ENCODE measurements at regions not wholly inside any gene's neighbourhood (a gene's known extent, or its start where the extent isn't known, plus 50 kb on each side); places are given as distances from the start of the nearest gene placed in this dataset.

DNA sequence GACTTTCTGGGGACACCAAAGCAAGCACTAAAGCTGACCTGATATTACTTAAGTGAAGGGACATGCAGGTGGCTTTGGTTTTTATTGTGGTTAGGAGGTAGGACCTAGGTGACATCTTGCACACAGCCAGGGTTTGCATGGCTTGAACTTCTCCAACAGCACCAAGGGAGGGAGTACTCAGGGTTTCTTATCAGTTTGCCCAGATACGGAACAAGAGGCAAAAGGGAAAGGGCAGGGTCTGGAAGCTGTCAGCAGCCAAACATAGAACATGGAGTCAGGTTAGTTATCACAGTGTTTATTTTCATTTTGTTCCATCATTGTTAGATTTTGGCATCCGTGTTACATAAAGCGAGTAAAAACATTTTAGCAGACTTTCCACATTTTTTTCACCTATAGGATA is 186.3 kb upstream of the CLEC14A start:
- H3K9ac ChIP-seq (replicated peaks in 1 of 4; ENCODE audit: extremely low read depth in 1 of 4, low read depth in 3 of 4, low read length in 3 of 4): no peak overlapping the region
- no peaks in the 10 kb centered on the region; a peak in 1 of 4 replicates for H3K9me3 ChIP-seq (ENCODE audit: insufficient read depth in 2 of 2, low read depth in 1 of 2, low read length in 1 of 2)
- H3K4me3 ChIP-seq (ENCODE audit: extremely low read depth in 1 of 4, insufficient read depth in 2 of 4, low read depth in 3 of 4, low read length in 4 of 4): no peak overlapping the region
- DNase-seq (ENCODE audit: low read depth in 1 of 2, low spot score in 2 of 2): no peak
- H4K8ac ChIP-seq (ENCODE audit: extremely low read depth, insufficient read depth, low read length): no peak overlapping the region
- no peak overlapping the region for H3K4ac ChIP-seq (replicated peaks; ENCODE audit: insufficient read length, low read depth, low read length)
- TF ChIP-seq CTCF (IDR thresholded peaks at IDR 0.05; ENCODE audit: control extremely low read depth in 1 of 3, insufficient read depth in 1 of 3, low read depth in 1 of 3, low read length in 3 of 3) (peak in 1 of 3 experiments; percentile 4; a peak in 1 of 4 replicates), BACH1 (IDR thresholded peaks at IDR 0.05; ENCODE audit: low read length) (no peak)
- no peak overlapping the region for H3K23ac ChIP-seq (ENCODE audit: insufficient read length)
- H3K18ac ChIP-seq (ENCODE audit: extremely low read depth, low read length): no peak overlapping the region
- H3K4me1 ChIP-seq (replicated peaks in 1 of 4; ENCODE audit: control insufficient read depth in 3 of 4, insufficient read depth in 4 of 4, low read length in 3 of 4): no peaks in the 10 kb centered on the region
- H2BK12ac ChIP-seq (ENCODE audit: low read depth, low read length): no peak overlapping the region
- no peak overlapping the region for H3K14ac ChIP-seq (ENCODE audit: insufficient read length)
- H2AK5ac ChIP-seq (ENCODE audit: low read depth, low read length): no peak overlapping the region
- no peak overlapping the region for H2BK20ac ChIP-seq (ENCODE audit: low read length)
- no peak overlapping the region for H2BK120ac ChIP-seq (replicated peaks; ENCODE audit: low read depth, low read length)
- H3K27me3 ChIP-seq (replicated peaks in 1 of 4; ENCODE audit: control insufficient read depth in 3 of 4, extremely low read depth in 1 of 4, insufficient read depth in 3 of 4, low read length in 3 of 4): peaks cover 0 to 1% (median 0%) of the 10 kb centered on the region in 4 experiments; a peak in 1 of 7 replicates
- H2BK5ac ChIP-seq (ENCODE audit: low read depth, low read length): no peak overlapping the region
- POLR2A ChIA-PET (ENCODE audit: partially characterized antibody): no interaction called here
- no peak overlapping the region for H3K4me2 ChIP-seq (ENCODE audit: insufficient read depth in 1 of 2, low read depth in 2 of 2, low read length in 2 of 2)
- no peaks in the 10 kb centered on the region for H3K36me3 ChIP-seq (ENCODE audit: control insufficient read depth in 2 of 4, insufficient read depth in 4 of 4, low read length in 3 of 4)
- H3K79me1 ChIP-seq (ENCODE audit: low read depth, low read length): no peaks in the 10 kb centered on the region
- no peak overlapping the region for H4K5ac ChIP-seq (ENCODE audit: insufficient read length, low read depth, low read length)
- H2BK15ac ChIP-seq (ENCODE audit: low read length): no peak overlapping the region
- CTCF ChIA-PET (ENCODE audit: partially characterized antibody): no interaction called here
- H4K20me1 ChIP-seq (replicated peaks in 1 of 2; ENCODE audit: control insufficient read depth in 1 of 2, insufficient read depth in 2 of 2, low read length in 2 of 2): no peaks in the 10 kb centered on the region
- H3K79me2 ChIP-seq (ENCODE audit: control insufficient read depth in 1 of 2, insufficient read depth in 2 of 2, low read length in 2 of 2): no peaks in the 10 kb centered on the region
- H4K91ac ChIP-seq (replicated peaks; ENCODE audit: insufficient read length, low read length): no peak overlapping the region
- H3K23me2 ChIP-seq (ENCODE audit: low read depth, low read length): no peaks in the 10 kb centered on the region
- H3K27ac ChIP-seq (ENCODE audit: low read depth, low read length): no peak overlapping the region; the same call in 1 of the 2 replicates
- H2AFZ ChIP-seq (ENCODE audit: low read length): 0 out of 2 replicates have a peak overlapping the region, but pooled peaks have one; percentile 23
- peak; percentile 63 for FAIRE-seq
- 93% methylated on average over 3 of the region's 3 CpGs; no CpG with 5 or more reads in 1 of the 2 experiments for WGBS, 2 experiments (ENCODE audit: extremely low coverage in 1 of 2, insufficient coverage in 1 of 2, insufficient read length in 1 of 2, insufficient replicate concordance in 2 of 2, low coverage in 1 of 2, low lambda C conversion rate in 2 of 2, missing lambda C conversion rate in 1 of 2)
- H3K56ac ChIP-seq (replicated peaks; ENCODE audit: insufficient read length, low read depth, low read length): no peak overlapping the region

Measured in H1 (cell line).